T-helper 9 cell (primary cell): ENCODE measurements at regions not wholly inside any gene's neighbourhood (a gene's known extent, or its start where the extent isn't known, plus 50 kb on each side); places are given as distances from the start of the nearest gene placed in this dataset.
A peak's percentile ranks its signal among the peaks of the same experiment; 100 is the strongest.

Experiments
- DNase-seq: peaks from one replicate; pipeline ENCODE4 v3.0.0-alpha.2; 2020

DNA sequence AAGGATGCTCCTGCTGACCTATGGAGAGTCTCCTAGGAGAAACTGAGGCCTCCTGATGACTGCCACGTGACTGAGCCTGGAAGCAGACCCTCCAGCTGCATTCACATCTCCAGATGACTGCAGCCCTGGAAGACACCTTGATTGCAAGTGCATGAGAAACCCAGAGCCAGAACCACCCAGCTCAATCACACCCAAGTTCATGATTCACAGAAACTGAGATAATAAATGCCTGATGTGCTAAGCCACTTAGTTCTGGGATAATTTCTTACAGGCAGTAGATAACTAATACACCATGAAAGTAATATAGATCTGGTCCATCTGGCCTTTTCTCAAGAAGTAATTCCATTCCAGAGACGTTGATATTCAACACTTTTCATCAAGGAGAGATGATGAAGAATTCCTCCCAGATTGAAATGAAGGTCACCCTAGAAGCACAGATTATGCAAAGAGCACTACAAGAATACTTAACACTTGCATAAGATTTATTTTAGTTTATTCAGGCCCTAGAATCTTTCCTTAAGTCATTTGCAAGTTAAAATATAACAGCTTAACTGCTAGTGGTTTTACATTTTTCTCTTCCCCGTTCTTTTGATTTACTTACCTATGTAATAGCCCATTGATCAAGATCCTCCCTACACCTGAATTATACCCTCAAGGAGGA is 208.2 kb upstream of the INHBA start:
- no peak for DNase-seq

DNA sequence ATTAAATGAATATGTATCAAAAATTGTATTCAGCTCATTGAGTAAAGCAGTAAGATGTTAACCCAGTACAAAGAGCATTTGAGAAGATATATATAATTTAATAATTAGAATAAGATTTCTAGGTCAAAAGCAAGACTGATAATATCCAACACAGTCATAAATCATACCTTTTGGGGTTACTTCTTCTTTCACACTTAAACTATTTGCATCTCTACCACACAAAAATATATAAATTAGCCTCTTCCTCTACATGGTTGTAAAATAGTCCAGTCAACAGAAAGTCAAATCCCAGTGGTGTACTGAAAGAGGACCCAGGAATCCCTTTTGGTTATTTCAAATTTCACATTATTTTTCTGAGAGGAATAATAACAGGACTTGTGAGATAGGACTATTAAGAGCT is 204.6 kb upstream of the INHBA start:
- DNase-seq = no peak

DNA sequence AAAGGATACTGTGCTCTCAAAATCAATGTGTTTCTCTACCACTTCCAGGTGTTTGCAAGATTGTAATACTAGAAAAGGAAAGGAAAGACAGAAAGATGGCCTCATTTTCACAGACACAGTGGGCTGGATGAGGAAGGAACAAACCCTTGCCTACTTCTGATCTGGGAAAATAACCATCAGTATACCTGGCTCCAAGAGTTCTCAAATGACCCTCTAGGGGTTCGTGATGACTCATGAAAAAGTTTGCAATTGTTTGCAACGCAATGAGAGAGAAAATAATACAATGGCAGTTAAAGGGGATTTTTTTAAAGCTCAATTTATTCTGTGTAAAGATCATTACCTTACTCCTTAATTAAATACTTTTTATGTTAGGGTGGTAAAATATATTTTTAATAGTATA is 197.6 kb upstream of the INHBA start:
- no peak for DNase-seq

DNA sequence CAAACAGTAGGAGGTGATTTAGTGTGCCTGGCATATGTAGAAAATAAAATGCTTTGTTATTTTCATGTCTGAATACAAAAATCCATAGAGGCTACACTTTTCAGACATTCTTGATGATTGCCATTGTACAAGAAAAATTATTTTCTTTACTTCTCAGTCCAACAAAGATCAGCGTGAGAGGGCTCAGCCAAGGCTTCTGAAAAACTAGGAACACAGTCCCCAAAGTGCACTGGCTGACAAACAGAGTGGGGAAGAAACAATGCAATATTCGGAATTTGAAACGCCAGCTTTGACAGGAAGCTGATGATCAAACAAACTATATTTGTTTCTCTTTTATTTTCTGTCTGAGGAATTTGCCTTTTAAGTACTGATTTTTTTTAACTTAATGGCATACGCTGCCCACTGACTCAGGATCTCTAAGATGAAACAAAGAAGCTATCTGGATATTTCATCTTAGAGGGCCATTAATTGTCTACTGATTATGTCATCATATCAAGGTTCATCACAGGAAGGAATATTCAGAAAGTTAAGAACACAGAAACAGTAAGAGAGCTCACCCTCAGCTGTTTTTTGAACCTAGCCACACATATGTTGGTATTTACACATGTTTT is 197.0 kb upstream of the INHBA start:
- no peak for DNase-seq

- no peak for DNase-seq
Observed at GRCh38 chr7:41893656-41894055, 190.8 kb upstream of the INHBA start.

DNA sequence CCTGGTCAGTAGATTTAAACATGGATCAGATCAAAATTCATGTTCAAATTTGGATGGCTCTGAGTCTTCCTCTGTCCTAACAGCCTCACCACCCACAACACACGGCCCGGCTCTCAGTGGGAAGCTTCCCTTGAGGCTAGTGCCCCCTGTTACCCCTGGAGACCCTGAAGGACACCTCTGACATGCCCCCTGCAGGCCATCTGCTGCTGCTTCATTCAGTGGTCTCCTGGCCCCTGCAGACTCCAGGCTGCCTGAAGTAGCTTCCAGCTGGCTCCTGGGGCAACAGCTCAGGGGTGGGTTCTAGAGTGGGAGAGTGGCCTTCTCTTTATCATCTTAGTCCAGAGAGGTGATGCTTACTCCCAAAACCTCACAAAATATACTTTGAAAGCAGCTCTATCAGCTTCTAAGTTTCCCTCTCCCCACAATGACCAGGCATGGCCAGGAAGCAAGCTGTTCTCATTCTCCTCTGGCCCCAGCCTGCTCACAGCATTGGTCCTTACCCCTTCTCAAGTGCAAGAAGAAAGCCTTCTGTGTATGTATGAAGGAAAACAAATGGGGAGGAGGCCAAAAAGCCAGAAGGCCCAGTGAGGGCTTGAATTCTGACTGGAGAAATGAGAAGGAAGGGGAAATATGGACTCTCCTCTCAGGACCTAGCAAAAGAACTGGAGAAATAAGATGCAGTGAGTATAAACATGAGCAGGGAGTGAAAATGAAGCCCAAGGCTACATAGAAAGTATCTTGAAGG is 189.6 kb upstream of the INHBA start:
- DNase-seq = no peak

DNA sequence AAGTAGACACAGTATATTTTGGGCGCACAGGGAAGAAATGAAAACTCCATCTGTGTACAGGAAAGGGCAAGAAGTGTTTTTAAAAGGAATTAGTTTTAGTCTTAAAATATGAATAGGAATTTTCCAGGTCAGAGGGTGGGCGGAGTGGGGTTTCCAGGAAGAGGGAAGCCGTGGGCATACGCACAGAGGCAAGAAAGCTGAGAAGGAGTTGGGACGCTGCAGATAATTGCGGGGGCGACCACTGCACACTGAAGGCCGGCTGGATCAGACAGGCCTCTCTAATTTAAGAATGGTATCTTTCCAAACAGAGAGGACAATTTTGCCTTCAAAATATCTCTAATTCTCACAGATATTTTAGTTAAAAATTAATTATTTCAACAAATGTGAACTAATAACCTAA is 189.1 kb upstream of the INHBA start:
- no peak for DNase-seq

DNA sequence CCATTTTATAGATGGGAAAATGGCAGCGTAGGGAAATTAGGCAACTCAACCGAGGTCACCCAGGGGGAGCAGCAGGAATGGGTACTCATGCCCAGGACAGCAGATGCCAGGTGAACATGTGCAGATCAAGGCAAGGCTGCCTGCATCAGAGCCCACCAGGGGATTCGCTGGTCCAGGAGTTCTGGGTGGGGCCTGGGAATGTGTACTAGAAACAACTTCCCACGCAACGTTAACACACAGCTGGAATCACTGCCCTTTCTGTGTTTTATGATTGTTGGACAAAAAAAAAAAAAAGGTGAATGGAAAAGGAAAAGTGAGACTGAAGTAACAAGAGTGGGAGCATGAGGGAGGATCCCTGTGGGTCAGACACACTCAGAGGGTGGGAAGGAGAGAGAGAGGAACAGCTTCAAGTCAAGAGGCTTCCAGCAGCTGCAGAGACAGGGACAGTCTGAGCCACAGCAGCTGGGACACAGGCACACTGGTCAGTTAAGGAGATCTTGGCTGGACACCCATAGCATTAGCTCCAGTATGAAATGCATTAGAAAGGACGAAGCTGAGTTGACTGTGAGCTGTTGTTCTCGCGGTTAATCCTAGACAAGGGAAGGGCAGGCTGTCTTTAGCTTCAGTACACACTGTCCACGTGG is 187.9 kb upstream of the INHBA start:
- no peak for DNase-seq

DNA sequence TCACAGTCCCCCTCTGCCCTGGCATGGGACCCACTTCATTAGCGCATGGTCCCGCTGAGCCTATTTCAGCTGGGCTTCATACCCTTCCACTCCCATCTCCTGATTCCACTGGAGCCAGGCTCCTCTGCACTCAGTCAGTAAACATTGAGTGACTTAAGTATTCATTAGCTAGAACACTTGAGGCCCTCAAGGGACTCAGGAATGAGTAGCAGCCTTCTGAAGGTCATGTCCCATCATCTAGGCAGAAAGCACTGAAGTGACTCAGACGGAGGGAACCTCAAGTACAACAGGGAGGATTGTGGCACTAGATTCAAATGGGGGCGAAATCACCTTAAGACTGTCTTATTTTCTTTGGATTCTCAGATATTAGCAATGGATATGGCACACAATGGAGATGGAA is 186.6 kb upstream of the INHBA start:
- DNase-seq = no peak

GRCh38 chr7:41889040-41889439 is 186.2 kb upstream of the INHBA start:
- DNase-seq = no peak

GRCh38 chr7:41887416-41887815 is 184.5 kb upstream of the INHBA start:
- no peak for DNase-seq

GRCh38 chr7:41886901-41887311 is 184.0 kb upstream of the INHBA start:
- DNase-seq = no peak

DNA sequence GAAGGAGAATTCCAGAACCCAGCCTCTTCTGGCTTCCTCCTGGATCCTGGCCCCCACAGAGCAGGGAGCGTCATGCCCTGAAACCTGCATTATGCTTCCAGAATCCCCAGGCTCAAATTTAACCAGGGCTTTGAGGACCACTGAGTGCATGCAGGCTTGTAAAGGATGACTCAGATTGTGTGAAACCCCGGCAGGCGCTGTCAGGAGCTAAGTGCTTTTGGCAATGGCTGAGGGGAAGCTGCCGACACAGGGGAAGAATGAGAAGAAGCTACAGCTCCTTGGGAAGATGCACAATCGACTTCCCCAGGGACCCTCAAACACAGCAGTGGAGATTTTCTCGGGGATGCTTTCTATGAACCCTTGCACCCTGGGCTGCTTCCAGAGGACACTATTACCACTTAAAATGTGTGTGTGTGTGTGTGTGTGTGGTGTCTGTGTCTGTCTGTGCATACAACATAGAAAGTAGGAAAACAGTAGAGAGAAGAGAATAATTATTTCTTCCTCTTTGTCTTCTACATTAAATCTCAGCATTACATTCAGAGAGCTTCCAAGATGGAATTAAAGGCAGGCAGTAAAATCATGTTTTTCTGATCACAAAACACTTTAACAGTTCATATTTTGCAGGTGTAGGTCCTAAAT is 183.5 kb upstream of the INHBA start:
- no peak for DNase-seq

DNA sequence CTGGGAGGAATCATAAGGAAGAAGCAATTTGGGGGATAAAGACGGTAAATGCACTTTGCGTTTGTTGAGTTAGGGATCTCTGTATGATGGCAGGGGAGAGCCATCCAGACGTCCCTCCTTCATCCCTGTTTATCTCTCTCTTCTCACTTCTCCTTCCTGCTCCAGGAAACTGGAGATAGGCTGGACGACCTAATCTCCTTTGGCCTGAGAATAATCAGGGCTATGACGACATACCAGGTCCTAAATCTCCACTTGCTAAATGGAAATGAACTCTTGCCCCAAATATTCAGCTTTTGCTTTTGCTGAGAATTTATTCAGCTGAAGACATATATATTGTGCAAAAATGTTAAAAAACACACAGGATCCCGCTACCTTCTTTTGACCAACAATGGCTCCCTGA is 182.9 kb upstream of the INHBA start:
- DNase-seq = no peak

GRCh38 chr7:41885078-41885477 is 182.2 kb upstream of the INHBA start:
- no peak for DNase-seq

DNA sequence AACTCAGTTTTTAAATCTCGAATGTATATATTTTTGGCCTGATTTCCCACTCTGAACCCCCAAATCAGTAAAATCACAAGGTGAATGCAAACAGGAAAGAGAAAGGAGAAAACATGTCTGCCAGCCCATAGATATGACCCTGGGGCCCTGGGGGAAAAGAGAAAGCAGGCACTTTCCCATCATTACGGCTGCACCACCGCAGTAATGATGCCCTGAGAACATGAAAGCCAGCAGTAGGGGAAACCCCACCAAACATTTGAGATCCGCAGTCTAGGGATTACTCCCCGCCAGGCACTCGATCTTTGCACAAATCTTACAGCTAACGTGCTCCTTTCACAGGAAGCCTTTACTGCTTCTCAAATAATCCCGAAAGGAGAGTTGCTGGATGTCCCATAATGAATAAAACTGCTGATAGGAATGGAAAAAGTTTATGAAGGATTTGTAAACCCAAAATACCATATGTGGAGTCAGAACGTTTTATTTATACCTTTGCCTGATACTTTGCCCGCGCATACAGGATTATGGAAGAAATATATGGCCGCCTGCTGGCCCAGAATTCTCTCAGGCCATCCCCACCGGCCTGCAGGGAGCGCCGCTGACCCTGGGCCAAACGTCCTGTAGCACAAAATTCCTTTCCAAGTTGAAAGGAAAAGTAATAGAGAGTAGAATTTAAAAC is 180.0 kb upstream of the INHBA start:
- no peak for DNase-seq

DNA sequence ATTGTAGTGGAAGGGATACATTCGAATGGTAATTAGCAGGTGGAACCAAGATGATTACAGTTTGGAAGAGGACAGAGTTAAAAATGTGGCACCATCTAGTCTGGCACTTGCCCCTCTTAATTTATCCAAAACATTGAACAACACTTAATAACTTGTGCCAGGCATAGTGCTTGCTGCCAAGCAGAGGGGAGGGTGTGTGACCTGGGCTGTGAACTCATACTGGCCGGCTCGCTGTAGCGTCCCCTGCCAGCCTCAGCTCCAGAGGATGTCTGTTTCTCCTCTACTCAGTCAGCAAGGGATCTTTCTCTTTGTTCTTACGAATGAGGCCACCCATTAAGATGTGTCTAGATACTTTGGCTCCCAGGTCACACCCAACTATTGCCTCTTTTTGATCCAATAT is 179.4 kb upstream of the INHBA start:
- no peak for DNase-seq

DNA sequence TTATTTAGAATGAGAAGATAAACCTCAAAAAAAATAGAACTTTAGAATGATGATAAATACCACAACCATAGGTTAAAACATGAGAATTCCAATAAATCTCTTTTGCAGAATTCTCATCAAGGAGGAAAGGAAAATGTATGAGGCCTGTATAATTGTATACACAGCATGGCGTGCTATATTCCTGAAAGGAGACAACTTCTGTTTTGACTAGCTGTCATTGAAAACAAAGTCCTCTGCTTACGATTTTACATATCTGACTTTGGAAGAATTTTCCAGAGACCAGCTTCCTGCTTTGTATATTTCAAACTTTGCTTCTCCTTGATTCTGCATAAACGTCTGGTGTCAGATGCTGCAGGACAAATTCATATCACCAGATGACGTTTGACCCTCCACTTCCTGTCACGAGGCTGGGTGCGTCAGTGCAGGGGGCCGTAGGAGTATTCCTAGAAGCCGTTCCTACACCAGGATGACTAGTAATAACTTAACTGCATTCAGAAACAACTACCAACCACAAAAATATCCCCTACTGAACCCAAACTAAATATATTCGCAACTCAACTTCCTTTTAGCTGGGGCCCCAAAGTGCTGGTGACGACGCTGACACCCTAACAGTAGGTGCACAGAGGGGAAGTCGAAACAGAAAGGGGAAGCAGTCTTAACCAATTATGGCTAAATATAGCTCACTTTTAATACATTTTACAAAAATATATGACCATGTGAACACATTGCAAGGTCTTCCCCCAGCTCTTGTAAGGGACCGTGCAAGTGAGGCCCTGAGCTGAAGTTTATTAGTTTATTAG is 178.6 kb upstream of the INHBA start:
- DNase-seq = peak; percentile 12

GRCh38 chr7:41880107-41880506 is 177.2 kb upstream of the INHBA start:
- no peak for DNase-seq

DNA sequence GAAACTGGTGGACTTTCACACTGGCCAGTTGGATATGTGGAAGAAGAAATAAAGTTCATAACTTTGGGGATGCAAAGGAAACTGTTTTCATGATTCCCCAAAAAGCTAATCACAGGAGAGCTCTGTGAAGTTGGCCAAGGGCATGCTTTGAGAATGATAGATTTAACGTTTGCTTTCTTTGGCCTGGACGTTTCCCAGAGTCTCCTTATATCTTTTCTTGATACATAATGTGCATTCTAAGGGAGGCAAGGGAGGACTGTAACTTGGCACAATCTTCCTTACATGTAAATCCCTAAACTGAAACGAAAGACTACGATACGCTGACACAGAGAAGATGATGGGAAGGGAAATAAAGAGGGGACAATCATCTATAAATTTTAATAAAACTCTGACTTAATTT is 176.5 kb upstream of the INHBA start:
- DNase-seq = no peak
